Neural cell (in vitro differentiated cells): ENCODE measurements at regions not wholly inside any gene's neighbourhood (a gene's known extent, or its start where the extent isn't known, plus 50 kb on each side); places are given as distances from the start of the nearest gene placed in this dataset.

Source experiments
- H2AFZ ChIP-seq: fragments of 200-600, 300-800 bp; sonication (generic), shearing (Covaris generic); 2 replicates; pipeline ENCODE4 v1.6.0; 2014; ENCODE audit warnings: low read depth, mild to moderate bottlenecking, antibody characterized with exemption, low read length, moderate library complexity
- H3F3A ChIP-seq: fragments of 200-600 bp; shearing (Covaris generic); 2 replicates; pipeline ENCODE4 v1.6.1; 2016; ENCODE audit warnings: mild to moderate bottlenecking, moderate library complexity, mixed read lengths, antibody characterized with exemption, low read length; ENCODE audit not compliant: insufficient read depth, poor library complexity, severe bottlenecking
- H3K27ac ChIP-seq: fragments of 200-600, 300-800 bp; sonication (generic), shearing (Covaris generic); 2 replicates; pipeline ENCODE4 v1.5.1; 2014; ENCODE audit warnings: mild to moderate bottlenecking, low read length, moderate library complexity
- H3K27me3 ChIP-seq: fragments of 300-800, 200-600 bp; sonication (generic), shearing (Covaris generic); 2 replicates; pipeline ENCODE4 v1.6.0; 2014; ENCODE audit warnings: mild to moderate bottlenecking, low read depth, low read length, moderate library complexity; ENCODE audit not compliant: insufficient read depth
- H3K36me3 ChIP-seq: fragments of 300-800, 200-600 bp; sonication (generic), shearing (Covaris generic); 2 replicates; pipeline ENCODE4 v1.5.1; 2014; ENCODE audit warnings: mild to moderate bottlenecking, antibody characterized with exemption, low read length, moderate library complexity; ENCODE audit not compliant: insufficient read depth
- H3K4me2 ChIP-seq: fragments of 300-800, 200-600 bp; sonication (generic), shearing (Covaris generic); 2 replicates; pipeline ENCODE4 v1.6.0; 2014; ENCODE audit warnings: mild to moderate bottlenecking, low read length
- H3K4me3 ChIP-seq: fragments of 300-800, 200-600 bp; sonication (generic), shearing (Covaris generic); 2 replicates; pipeline ENCODE4 v1.5.1; 2014; ENCODE audit warnings: mild to moderate bottlenecking, low read length, moderate library complexity
- H3K79me2 ChIP-seq: fragments of 200-600 bp; shearing (Covaris generic); replicated peaks from 2 replicates; pipeline ENCODE4 v1.6.0; 2014; ENCODE audit warnings: mild to moderate bottlenecking, low read length, moderate library complexity; ENCODE audit not compliant: insufficient read depth
- H3K9ac ChIP-seq: fragments of 300-800, 200-600 bp; sonication (generic), shearing (Covaris generic); 2 replicates; pipeline ENCODE4 v1.6.1; 2016; ENCODE audit warnings: mild to moderate bottlenecking, low read length, mixed read lengths
- H3K9me2 ChIP-seq: fragments of 200-600 bp; shearing (Covaris generic); 2 replicates; pipeline ENCODE4 v1.6.1; 2016; ENCODE audit warnings: mild to moderate bottlenecking, low read length, mixed read lengths; ENCODE audit not compliant: insufficient read depth
- H3K9me3 ChIP-seq: fragments of 200-600, 300-800 bp; sonication (generic), shearing (Covaris generic); 2 replicates; pipeline ENCODE4 v1.6.1; 2016; ENCODE audit warnings: mild to moderate bottlenecking, mixed run types, low read length, moderate library complexity, mixed read lengths
- H4K20me1 ChIP-seq: fragments of 200-600 bp; shearing (Covaris generic); 2 replicates; pipeline ENCODE4 v1.6.1; 2016; ENCODE audit warnings: mild to moderate bottlenecking, mixed run types; ENCODE audit not compliant: insufficient read depth
- EP300 ChIP-seq: fragments of 450-650 bp; conservative IDR thresholded peaks from 2 replicates; pipeline ENCODE4 v1.6.1; 2014; ENCODE audit warnings: antibody characterized with exemption, mild to moderate bottlenecking, moderate library complexity; ENCODE audit not compliant: poor library complexity, severe bottlenecking
- EZH2 ChIP-seq: fragments of 200-600, 300-800 bp; shearing (Covaris generic), sonication (generic); IDR thresholded peaks from 2 replicates; pipeline ENCODE4 v1.6.1; 2014; ENCODE audit warnings: antibody characterized with exemption, low read length, borderline replicate concordance, mild to moderate bottlenecking; ENCODE audit not compliant: insufficient read depth, poor library complexity, severe bottlenecking
- MXI1 ChIP-seq: fragments of 450-650 bp; conservative IDR thresholded peaks from 2 replicates; pipeline ENCODE4 v1.6.1; 2014; ENCODE audit warnings: antibody characterized with exemption, mild to moderate bottlenecking; ENCODE audit not compliant: poor library complexity, severe bottlenecking
- POLR2AphosphoS5 ChIP-seq: IDR thresholded peaks from 2 replicates; pipeline ENCODE4 v1.6.1; 2012
- RAD21 ChIP-seq: fragments of 450-650 bp; conservative IDR thresholded peaks from 2 replicates; pipeline ENCODE4 v1.6.1; 2014; ENCODE audit warnings: antibody characterized with exemption, mild to moderate bottlenecking, moderate library complexity
- SMC3 ChIP-seq: fragments of 450-650 bp; conservative IDR thresholded peaks from 2 replicates; pipeline ENCODE4 v1.6.1; 2014; ENCODE audit warnings: antibody characterized with exemption, mild to moderate bottlenecking, moderate library complexity; ENCODE audit not compliant: poor library complexity
- TAF1 ChIP-seq: IDR thresholded peaks from 2 replicates; pipeline ENCODE4 v1.6.1; 2012; ENCODE audit warnings: low read depth
- TF ChIP-seq, protein P1 (sequence below): fragments of 450-650 bp; IDR thresholded peaks from 2 replicates; pipeline ENCODE4 v1.5.1; 2014; ENCODE audit warnings: antibody characterized with exemption, mild to moderate bottlenecking, moderate library complexity; ENCODE audit not compliant: poor library complexity, severe bottlenecking
- TF ChIP-seq, protein P2 (sequence below): IDR thresholded peaks from 2 replicates; pipeline ENCODE4 v1.6.1; 2012; ENCODE audit warnings: borderline replicate concordance

DNA sequence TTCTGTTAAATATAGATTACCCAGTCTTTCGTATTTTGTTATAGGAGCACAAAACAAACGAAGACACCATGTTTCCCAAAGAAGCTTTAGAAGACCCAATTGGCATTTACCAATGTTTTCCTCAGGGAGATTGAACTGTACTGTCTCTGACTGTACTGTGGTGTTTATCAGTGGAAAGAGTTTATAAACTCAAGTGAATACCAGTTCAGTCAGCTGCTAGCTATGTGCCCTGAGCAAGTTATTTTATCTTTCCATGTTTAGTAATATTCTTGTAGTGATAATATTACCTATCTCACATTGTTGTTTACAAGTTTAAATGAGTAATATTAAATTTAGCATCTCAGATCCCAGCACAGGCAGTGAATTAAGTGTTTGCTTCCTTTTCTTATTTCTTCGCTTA is 773.2 kb downstream of the KCNA4 start:
- no peak overlapping the region for H3K4me3 ChIP-seq
- no peaks in the 10 kb centered on the region for H3K9me3 ChIP-seq
- H3K27ac ChIP-seq = no peak overlapping the region
- H3K79me2 ChIP-seq = no peaks in the 10 kb centered on the region
- H4K20me1 ChIP-seq = no peaks in the 10 kb centered on the region
- H3F3A ChIP-seq = no peaks in the 10 kb centered on the region
- TF ChIP-seq, protein P1, sequence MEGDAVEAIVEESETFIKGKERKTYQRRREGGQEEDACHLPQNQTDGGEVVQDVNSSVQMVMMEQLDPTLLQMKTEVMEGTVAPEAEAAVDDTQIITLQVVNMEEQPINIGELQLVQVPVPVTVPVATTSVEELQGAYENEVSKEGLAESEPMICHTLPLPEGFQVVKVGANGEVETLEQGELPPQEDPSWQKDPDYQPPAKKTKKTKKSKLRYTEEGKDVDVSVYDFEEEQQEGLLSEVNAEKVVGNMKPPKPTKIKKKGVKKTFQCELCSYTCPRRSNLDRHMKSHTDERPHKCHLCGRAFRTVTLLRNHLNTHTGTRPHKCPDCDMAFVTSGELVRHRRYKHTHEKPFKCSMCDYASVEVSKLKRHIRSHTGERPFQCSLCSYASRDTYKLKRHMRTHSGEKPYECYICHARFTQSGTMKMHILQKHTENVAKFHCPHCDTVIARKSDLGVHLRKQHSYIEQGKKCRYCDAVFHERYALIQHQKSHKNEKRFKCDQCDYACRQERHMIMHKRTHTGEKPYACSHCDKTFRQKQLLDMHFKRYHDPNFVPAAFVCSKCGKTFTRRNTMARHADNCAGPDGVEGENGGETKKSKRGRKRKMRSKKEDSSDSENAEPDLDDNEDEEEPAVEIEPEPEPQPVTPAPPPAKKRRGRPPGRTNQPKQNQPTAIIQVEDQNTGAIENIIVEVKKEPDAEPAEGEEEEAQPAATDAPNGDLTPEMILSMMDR = no peak
- TF ChIP-seq, protein P2, sequence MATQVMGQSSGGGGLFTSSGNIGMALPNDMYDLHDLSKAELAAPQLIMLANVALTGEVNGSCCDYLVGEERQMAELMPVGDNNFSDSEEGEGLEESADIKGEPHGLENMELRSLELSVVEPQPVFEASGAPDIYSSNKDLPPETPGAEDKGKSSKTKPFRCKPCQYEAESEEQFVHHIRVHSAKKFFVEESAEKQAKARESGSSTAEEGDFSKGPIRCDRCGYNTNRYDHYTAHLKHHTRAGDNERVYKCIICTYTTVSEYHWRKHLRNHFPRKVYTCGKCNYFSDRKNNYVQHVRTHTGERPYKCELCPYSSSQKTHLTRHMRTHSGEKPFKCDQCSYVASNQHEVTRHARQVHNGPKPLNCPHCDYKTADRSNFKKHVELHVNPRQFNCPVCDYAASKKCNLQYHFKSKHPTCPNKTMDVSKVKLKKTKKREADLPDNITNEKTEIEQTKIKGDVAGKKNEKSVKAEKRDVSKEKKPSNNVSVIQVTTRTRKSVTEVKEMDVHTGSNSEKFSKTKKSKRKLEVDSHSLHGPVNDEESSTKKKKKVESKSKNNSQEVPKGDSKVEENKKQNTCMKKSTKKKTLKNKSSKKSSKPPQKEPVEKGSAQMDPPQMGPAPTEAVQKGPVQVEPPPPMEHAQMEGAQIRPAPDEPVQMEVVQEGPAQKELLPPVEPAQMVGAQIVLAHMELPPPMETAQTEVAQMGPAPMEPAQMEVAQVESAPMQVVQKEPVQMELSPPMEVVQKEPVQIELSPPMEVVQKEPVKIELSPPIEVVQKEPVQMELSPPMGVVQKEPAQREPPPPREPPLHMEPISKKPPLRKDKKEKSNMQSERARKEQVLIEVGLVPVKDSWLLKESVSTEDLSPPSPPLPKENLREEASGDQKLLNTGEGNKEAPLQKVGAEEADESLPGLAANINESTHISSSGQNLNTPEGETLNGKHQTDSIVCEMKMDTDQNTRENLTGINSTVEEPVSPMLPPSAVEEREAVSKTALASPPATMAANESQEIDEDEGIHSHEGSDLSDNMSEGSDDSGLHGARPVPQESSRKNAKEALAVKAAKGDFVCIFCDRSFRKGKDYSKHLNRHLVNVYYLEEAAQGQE = no peak
- no peaks in the 10 kb centered on the region for H3K27me3 ChIP-seq
- no peak overlapping the region for H3K4me2 ChIP-seq
- no peak overlapping the region for H2AFZ ChIP-seq
- no peaks in the 10 kb centered on the region for H3K36me3 ChIP-seq
- no peaks in the 10 kb centered on the region for H3K9me2 ChIP-seq
- no peak overlapping the region for H3K9ac ChIP-seq

- Histone ChIP-seq H3K9ac (no peak overlapping the region), H3K4me2 (no peak overlapping the region), H3K9me3 (no peaks in the 10 kb centered on the region), H3K27ac (no peak overlapping the region), H3F3A (no peaks in the 10 kb centered on the region), H3K36me3 (no peaks in the 10 kb centered on the region), H3K4me3 (no peak overlapping the region), H4K20me1 (no peaks in the 10 kb centered on the region), H2AFZ (no peak overlapping the region), H3K9me2 (no peaks in the 10 kb centered on the region), H3K79me2 (no peaks in the 10 kb centered on the region), H3K27me3 (no peaks in the 10 kb centered on the region)
- no peak for TF ChIP-seq EP300
- no peak for TF ChIP-seq TAF1
- TF ChIP-seq, protein P2 = no peak
- TF ChIP-seq, protein P1 = no peak
- TF ChIP-seq EZH2 = no peak
- no peak for TF ChIP-seq MXI1
- TF ChIP-seq POLR2AphosphoS5 = no peak
- TF ChIP-seq RAD21 = no peak
- no peak for TF ChIP-seq SMC3
These were observed 784.8 kb downstream of the KCNA4 start for GRCh38 chr11:29231991-29232390.
